Stimulated activated CD8-positive, alpha-beta memory T cell treated with anti-CD3 and anti-CD28 coated beads, Interleukin-2, amount 100 ng/mL, for 1 hour (primary cell): ENCODE measurements at regions not wholly inside any gene's neighbourhood (a gene's known extent, or its start where the extent isn't known, plus 50 kb on each side); places are given as distances from the start of the nearest gene placed in this dataset.

Source experiments
- DNase-seq, 2 donors: peaks; one replicate each; pipeline ENCODE4 v3.0.0-alpha.2; 2020; ENCODE audit warnings: low read depth in 2 of 2

DNA sequence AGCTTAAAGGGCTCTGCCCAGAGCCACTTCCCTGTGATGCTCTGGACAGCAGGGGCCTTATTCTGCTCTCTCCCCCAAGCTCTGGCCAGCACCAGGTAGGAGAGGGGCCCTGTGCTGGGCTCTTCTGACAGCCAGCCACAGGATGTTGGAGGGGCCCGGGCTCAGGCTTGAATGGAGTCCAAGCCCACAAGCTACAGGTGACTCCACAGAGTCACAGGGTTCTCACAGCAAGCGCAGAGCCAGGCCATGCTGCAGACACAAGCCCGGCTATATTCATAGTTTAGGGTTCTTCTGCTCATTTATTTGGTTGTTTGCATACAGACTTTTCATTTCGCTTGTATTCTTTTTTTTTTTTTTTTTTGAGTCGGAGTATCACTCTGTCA, 1392.8 kb downstream of the BRD1 start:
- DNase-seq: no peak

DNA sequence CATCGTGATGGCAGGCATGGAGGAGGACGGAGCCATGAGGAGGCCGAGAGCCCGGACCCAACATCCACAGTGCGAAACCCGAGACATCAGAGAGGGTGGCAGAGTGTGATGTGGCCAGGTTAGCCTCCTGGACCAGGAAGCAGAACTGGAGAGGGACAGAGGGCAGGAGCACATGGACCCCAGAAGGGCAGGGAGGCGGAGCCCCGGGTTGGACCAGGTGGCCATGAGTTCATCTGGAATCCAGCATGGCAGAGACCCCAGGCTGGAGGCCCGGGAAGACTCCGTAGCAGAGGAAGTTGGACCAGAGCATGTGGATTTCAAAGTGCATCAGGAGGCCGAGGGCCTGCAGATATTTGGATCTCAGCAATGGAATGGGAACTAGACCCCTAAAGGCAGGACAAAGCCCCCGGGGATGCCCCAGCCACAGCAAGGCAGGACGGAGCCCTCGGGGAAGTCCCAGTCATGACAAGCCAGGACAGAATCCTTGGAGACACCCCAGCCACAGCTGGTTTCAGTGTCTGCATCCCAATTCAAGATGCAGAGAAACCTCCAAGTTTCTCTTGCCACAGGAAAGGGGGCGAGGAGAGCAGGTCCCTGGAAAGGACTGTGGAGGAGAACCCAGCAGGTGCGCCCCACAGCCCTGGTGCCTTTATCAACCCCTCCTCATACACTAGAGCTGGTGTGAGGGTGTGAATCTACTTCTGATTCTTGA, 1393.4 kb downstream of the BRD1 start:
- no peak for DNase-seq

GRCh38 chr22:48433647-48434046, 1394.0 kb downstream of the BRD1 start:
- no peak for DNase-seq

- no peak for DNase-seq
Measured at GRCh38 chr22:48432781-48433518, 1394.7 kb downstream of the BRD1 start.

DNA sequence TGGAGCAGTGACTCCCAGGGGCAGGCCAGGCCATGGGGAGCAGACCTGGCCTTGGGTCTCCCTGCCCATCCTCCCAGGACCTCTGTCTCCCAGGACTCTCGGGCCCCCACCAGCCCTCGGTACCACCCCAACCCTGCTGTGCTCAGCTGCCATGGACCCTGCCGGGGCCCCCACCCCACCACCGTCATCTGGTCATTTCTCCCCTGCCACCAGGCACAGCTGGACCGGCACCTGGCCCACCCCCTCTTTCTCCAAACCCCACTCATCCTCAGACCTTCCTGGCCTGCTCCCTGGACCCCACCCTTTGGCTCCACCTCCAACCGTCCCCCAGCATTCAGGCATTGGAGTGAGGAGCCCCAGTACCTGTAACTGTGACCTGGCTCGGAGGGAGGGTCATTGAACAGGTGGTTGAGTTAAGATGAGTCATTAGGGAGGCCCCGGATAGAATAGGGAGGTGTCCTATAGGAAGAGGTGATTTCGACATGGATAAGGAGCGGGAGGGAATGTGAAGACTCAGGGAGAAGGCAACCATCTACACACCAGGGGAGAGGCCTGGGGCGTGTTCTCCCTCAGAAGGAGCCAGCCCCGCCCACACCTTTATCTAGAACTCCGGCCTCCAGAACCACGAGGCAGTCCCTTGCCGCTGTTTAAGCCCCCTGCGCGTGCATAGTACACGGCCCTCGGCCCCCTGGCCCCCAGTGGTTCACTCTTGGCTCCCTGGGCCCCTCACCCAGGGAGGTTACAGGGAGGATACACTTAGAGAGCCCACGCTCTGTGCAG, 1395.9 kb downstream of the BRD1 start:
- DNase-seq: no peak

DNA sequence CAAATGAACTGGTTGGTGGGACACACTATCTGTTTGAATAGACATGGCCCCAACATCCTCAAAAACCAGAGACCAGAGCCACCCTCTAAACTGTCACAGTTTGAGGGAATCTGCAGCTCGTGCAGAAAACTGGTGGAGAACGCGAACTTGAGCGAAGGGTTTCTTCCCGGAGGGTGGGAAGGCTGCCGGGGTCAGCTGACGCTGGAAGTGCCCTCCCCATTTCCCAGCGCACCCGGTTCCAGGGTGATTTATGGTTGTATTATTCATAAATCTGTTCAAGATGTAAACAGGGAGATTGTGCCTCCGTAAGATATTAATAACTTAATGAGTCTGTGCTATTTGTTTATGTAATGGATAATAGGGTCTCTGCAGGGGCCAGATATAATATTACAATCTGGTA, 1396.7 kb downstream of the BRD1 start:
- no peak for DNase-seq

GRCh38 chr22:48429446-48430020, 1398.1 kb downstream of the BRD1 start:
- no peak for DNase-seq

GRCh38 chr22:48428631-48429371, 1398.9 kb downstream of the BRD1 start:
- DNase-seq: no peak

GRCh38 chr22:48427731-48428211, 1399.9 kb downstream of the BRD1 start:
- DNase-seq: no peak

- DNase-seq: no peak
Measured at GRCh38 chr22:48426466-48427380, 1401.0 kb downstream of the BRD1 start.

DNA sequence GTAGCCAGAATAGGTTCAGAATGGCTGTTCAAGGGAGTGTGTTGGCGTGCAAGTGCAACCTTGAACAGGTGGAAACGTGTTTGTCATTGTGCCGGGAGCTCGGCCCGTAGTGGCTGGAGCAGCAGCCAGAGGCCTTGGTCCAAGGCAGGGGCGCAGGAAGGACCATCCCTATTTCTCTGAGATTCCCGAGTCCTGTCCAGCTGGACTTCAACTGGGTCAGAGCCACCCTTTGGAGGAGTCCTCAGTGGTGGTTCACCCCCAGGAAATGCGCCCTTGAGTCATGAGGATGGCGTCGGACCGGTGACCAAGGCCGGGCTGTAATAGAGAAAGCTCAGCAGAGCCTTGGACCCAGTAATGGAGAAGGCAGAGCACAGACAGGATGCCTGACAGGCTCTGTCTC, 1402.0 kb downstream of the BRD1 start:
- no peak for DNase-seq

DNA sequence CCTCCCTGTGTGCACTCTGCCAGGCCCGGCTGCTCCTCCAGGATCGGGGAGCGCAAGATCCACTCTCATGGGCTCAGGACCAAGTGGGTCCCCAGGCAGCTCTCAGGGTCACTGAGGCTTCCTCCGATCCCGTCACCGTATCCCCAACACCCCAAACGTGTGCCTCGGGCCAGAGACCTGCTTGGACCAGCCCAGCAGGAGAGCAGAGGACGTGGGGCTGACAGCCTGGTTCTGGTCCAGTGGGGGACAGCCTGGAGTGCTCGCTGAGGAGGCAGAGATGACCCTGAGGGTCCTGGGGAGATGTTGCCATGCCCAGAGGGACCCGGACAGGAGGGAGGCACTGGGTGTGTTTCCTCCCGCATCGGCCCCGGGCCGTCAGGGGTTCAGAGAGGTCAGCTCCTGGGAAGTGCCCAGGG, 1402.6 kb downstream of the BRD1 start:
- no peak for DNase-seq

DNA sequence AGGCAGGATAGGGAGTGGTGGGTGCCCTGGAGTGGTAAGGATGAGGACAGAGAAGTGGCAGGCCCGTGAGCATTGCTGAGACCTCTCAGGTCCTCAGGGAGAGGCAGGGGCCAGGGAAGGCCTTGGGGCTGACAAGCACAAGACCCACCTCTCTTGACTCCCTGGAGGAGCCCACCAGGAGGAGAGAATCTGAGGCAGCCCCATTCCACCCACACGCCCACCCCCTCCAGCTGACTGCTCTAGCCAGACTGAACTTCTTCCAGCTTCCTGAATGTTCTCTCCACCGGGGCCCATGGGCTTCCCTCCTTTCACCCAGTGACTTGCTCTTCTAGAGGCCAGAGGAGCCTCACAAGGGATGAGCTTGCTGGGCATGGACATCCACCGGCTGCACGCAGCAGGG, 1403.0 kb downstream of the BRD1 start:
- DNase-seq: no peak

GRCh38 chr22:48424201-48424627, 1403.5 kb downstream of the BRD1 start:
- no peak for DNase-seq

DNA sequence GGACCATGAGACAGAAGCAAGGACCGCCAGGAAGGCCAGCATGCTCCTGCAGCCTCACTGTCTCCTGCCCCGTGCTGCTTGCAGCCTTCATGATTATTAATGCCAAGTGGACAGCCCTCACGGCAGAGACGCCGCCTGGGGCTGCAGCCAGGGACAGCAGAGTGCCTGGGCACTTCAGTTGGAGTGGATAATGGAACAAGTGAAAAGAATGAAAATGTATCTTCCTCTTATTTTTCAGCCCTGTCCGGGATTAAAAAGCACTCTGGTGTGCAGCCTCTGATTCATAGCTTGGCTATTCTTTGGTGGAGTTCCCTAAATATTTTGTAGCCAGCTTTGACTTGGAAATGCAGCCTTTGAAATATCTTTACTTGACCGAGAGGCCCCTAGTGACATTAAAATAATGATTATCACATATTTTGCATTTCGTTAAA, 1404.2 kb downstream of the BRD1 start:
- DNase-seq: no peak

DNA sequence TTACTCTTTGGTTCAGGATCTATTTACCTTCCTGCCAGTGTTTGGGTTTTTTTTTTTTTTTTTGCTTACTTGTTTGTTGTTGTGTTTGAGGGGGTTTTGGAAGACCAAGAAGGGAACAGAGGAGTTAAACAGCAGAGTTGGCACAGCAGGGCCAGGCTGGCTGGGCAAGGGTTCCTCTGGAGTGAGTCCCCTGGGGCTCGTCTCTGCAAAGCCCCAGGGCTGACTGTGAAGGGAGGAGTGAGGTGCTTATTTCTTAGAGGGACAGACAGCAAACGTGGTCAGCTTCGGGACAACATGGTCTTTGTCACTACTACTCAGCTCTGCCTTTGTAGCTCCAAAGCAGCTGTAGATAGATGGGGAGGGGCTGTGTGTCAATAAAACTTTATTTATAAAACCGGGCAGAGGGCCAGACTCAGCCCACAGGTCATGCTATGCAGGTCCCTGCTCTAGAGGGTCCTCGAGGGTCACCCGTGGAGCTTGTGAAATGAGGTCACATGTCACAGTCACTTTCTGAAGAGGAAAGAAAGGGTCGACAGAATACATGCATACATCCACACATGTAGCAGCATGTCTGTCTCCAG, 1404.7 kb downstream of the BRD1 start:
- no peak for DNase-seq

GRCh38 chr22:48418831-48419230, 1408.8 kb downstream of the BRD1 start:
- no peak for DNase-seq

GRCh38 chr22:48417225-48418070, 1410.2 kb downstream of the BRD1 start:
- no peak for DNase-seq
